GM23338 (cell line): ENCODE measurements at regions not wholly inside any gene's neighbourhood (a gene's known extent, or its start where the extent isn't known, plus 50 kb on each side); places are given as distances from the start of the nearest gene placed in this dataset.

Experiments used
- ATAC-seq: fragments of 200-7000 bp; cut with Tn5 transposase; 3 replicates; pipeline ENCODE4 v1.9.1; 2020
- DNase-seq: peaks from one replicate; pipeline ENCODE4 v3.0.0-alpha.2; 2015; ENCODE audit warnings: low spot score
- H2AFZ ChIP-seq: fragments of 200-600 bp; sonication (generic); 2 replicates; pipeline ENCODE4 v1.8.0; 2016; ENCODE audit warnings: antibody characterized with exemption, mild to moderate bottlenecking, moderate library complexity
- H3F3A ChIP-seq: fragments of 200-600 bp; sonication (generic); replicated peaks from 2 replicates; pipeline ENCODE4 v1.8.0; 2017; ENCODE audit warnings: antibody characterized with exemption, mixed run types, low read depth
- H3K27ac ChIP-seq: fragments of 200-600 bp; sonication (generic); 2 replicates; pipeline ENCODE4 v1.6.1; 2016; ENCODE audit warnings: low read depth
- H3K27me3 ChIP-seq: fragments of 200-600 bp; sonication (generic); 2 replicates; pipeline ENCODE4 v1.8.0; 2016; ENCODE audit warnings: mild to moderate bottlenecking, mixed run types, moderate library complexity; ENCODE audit not compliant: insufficient read depth
- H3K36me3 ChIP-seq: fragments of 200-600 bp; sonication (generic); 2 replicates; pipeline ENCODE4 v1.8.0; 2016; ENCODE audit warnings: mild to moderate bottlenecking; ENCODE audit not compliant: insufficient read depth
- H3K4me1 ChIP-seq: fragments of 200-600 bp; sonication (generic); 2 replicates; pipeline ENCODE4 v1.8.0; 2016; ENCODE audit warnings: mild to moderate bottlenecking, moderate library complexity; ENCODE audit not compliant: insufficient read depth
- H3K4me2 ChIP-seq: fragments of 200-600 bp; sonication (generic); 2 replicates; pipeline ENCODE4 v1.7.1; 2017; ENCODE audit warnings: mixed run types
- H3K4me3 ChIP-seq: fragments of 200-600 bp; sonication (generic); 2 replicates; pipeline ENCODE4 v1.6.1; 2016; ENCODE audit warnings: mixed run types
- H3K79me2 ChIP-seq: fragments of 200-600 bp; sonication (generic); replicated peaks from 2 replicates; pipeline ENCODE4 v1.8.0; 2017; ENCODE audit warnings: mild to moderate bottlenecking; ENCODE audit not compliant: insufficient read depth
- H3K9me2 ChIP-seq: fragments of 200-600 bp; sonication (generic); 2 replicates; pipeline ENCODE4 v1.8.0; 2017; ENCODE audit not compliant: insufficient read depth
- H4K20me1 ChIP-seq: fragments of 200-600 bp; sonication (generic); replicated peaks from 2 replicates; pipeline ENCODE4 v1.8.0; 2017; ENCODE audit warnings: mild to moderate bottlenecking; ENCODE audit not compliant: insufficient read depth
- H3K27ac Mint-ChIP-seq: 2 replicates; pipeline ENCODE4 v1.8.0; 2020; ENCODE audit warnings: inconsistent platforms, mild to moderate bottlenecking, moderate library complexity, mixed read lengths
- H3K27me3 Mint-ChIP-seq: 3 replicates; pipeline ENCODE4 v1.8.0; 2022; ENCODE audit warnings: low read depth, mild to moderate bottlenecking, moderate library complexity, mixed read lengths, inconsistent platforms; ENCODE audit not compliant: insufficient read depth, poor library complexity
- H3K36me3 Mint-ChIP-seq: 3 replicates; pipeline ENCODE4 v1.8.0; 2021; ENCODE audit warnings: low read depth, mild to moderate bottlenecking, inconsistent platforms, moderate library complexity, mixed read lengths
- H3K4me1 Mint-ChIP-seq: 3 replicates; pipeline ENCODE4 v1.8.0; 2020; ENCODE audit warnings: mild to moderate bottlenecking, inconsistent platforms, mixed read lengths
- H3K4me3 Mint-ChIP-seq: 3 replicates; pipeline ENCODE4 v1.8.0; 2021; ENCODE audit warnings: moderate library complexity, mild to moderate bottlenecking, inconsistent platforms, mixed read lengths
- H3K9me3 Mint-ChIP-seq: 3 replicates; pipeline ENCODE4 v1.8.0; 2020; ENCODE audit warnings: moderate library complexity, mild to moderate bottlenecking, inconsistent platforms, mixed read lengths
- CREB1 ChIP-seq: fragments of 250-450 bp; sonication (Bioruptor Pico); IDR thresholded peaks from 2 replicates; pipeline ENCODE4 v1.5.0; 2020; ENCODE audit warnings: low read depth, mild to moderate bottlenecking, moderate library complexity
- CTCF ChIP-seq, 2 experiments: fragments of 200-600 bp in 1 of 2; sonication (generic) in 1 of 2; conservative IDR thresholded peaks; 2 replicates each; pipeline versions ENCODE4 v1.5.1 to v1.6.1; 2016 to 2017; ENCODE audit warnings: antibody characterized with exemption in 2 of 2, low read depth in 2 of 2, mild to moderate bottlenecking in 2 of 2, moderate library complexity in 1 of 2
- ETS1 ChIP-seq: IDR thresholded peaks from 2 replicates; pipeline ENCODE4 v1.6.1; 2016; ENCODE audit warnings: antibody characterized with exemption
- EZH2 ChIP-seq: fragments of 200-600 bp; sonication (generic); IDR thresholded peaks from one replicate; pipeline ENCODE4 v1.8.0; 2017; ENCODE audit warnings: antibody characterized with exemption, mild to moderate bottlenecking, low read depth; ENCODE audit not compliant: unreplicated experiment
- EZH2phosphoT487 ChIP-seq: fragments of 200-600 bp; sonication (generic); IDR thresholded peaks from one replicate; pipeline ENCODE4 v1.8.1; 2018; ENCODE audit warnings: antibody characterized with exemption; ENCODE audit not compliant: unreplicated experiment
- JUNB ChIP-seq: IDR thresholded peaks from one replicate; pipeline ENCODE4 v1.6.1; 2016; ENCODE audit warnings: antibody characterized with exemption; ENCODE audit not compliant: unreplicated experiment
- NANOG ChIP-seq: IDR thresholded peaks from 2 replicates; pipeline ENCODE4 v1.6.1; 2016; ENCODE audit warnings: antibody characterized with exemption, borderline replicate concordance
- POLR2AphosphoS5 ChIP-seq: IDR thresholded peaks from 2 replicates; pipeline ENCODE4 v1.6.1; 2016; ENCODE audit warnings: antibody characterized with exemption, low read depth
- REST ChIP-seq: IDR thresholded peaks from one replicate; pipeline ENCODE4 v1.6.1; 2018; ENCODE audit warnings: antibody characterized with exemption; ENCODE audit not compliant: unreplicated experiment
- STAT1 ChIP-seq: IDR thresholded peaks from one replicate; pipeline ENCODE4 v1.6.1; 2016; ENCODE audit warnings: antibody characterized with exemption; ENCODE audit not compliant: unreplicated experiment
- ZNF114 ChIP-seq: fragments of 250-450 bp; sonication (Bioruptor Pico); IDR thresholded peaks from 2 replicates; pipeline ENCODE4 v1.5.0; 2020; ENCODE audit warnings: mild to moderate bottlenecking, moderate library complexity
- ZNF331 ChIP-seq: fragments of 250-450 bp; sonication (Bioruptor Pico); IDR thresholded peaks from 2 replicates; pipeline ENCODE4 v1.5.0; 2020; ENCODE audit warnings: low read depth, mild to moderate bottlenecking, moderate library complexity
- ZNF462 ChIP-seq: fragments of 250-450 bp; sonication (Bioruptor Pico); IDR thresholded peaks from 2 replicates; pipeline ENCODE4 v1.5.0; 2020; ENCODE audit warnings: mild to moderate bottlenecking, moderate library complexity

GRCh38 chr2:62287899-62288880 is 92.3 kb downstream of the B3GNT2 start:
- TF ChIP-seq JUNB (no peak), CTCF (conservative IDR thresholded peaks at IDR 0.05; ENCODE audit: low read depth in 2 of 2) (no peak), REST (no peak), ZNF114 (CRISPR knock-in tag) (no peak), EZH2 (no peak), ZNF462 (CRISPR knock-in tag) (no peak), EZH2phosphoT487 (no peak), STAT1 (no peak), ZNF331 (CRISPR knock-in tag) (no peak), CREB1 (no peak), NANOG (no peak), ETS1 (no peak), POLR2AphosphoS5 (no peak)
- no peaks in the 10 kb centered on the region for H3K27me3 ChIP-seq
- H3K36me3 ChIP-seq, result peaks cover 5% of the 10 kb centered on the region; the same call in 1 of the 2 replicates
- H2AFZ ChIP-seq, result no peak overlapping the region
- ATAC-seq, result no peak
- Mint-ChIP-seq H3K4me1 (no peaks in the 10 kb centered on the region; the same call in 1 of the 3 replicates), H3K4me3 (no peak overlapping the region), H3K27ac (no peak overlapping the region), H3K36me3 (peaks cover 25% of the 10 kb centered on the region), H3K27me3 (peaks cover 9% of the 10 kb centered on the region), H3K9me3 (peaks cover 36% of the 10 kb centered on the region)
- H4K20me1 ChIP-seq, result no peaks in the 10 kb centered on the region
- H3K27ac ChIP-seq, result no peak overlapping the region
- no peaks in the 10 kb centered on the region for H3F3A ChIP-seq
- H3K9me2 ChIP-seq, result no peaks in the 10 kb centered on the region
- no peak overlapping the region for H3K4me3 ChIP-seq
- DNase-seq, result no peak
- H3K4me1 ChIP-seq, result no peaks in the 10 kb centered on the region
- no peak overlapping the region for H3K4me2 ChIP-seq
- H3K79me2 ChIP-seq, result no peaks in the 10 kb centered on the region
